Hepatocyte (in vitro differentiated cells): ENCODE measurements at regions not wholly inside any gene's neighbourhood (a gene's known extent, or its start where the extent isn't known, plus 50 kb on each side); places are given as distances from the start of the nearest gene placed in this dataset.

Experiments used
- EZH2 ChIP-seq: fragments of 200-600 bp; sonication (generic); IDR thresholded peaks from 2 replicates; pipeline ENCODE4 v1.6.1; 2016; ENCODE audit warnings: antibody characterized with exemption, mild to moderate bottlenecking, borderline replicate concordance
- TF ChIP-seq, protein P1 (sequence below): fragments of 200-600 bp; sonication (generic); IDR thresholded peaks from 2 replicates; pipeline ENCODE4 v1.5.1; 2016; ENCODE audit warnings: antibody characterized with exemption, mild to moderate bottlenecking; ENCODE audit not compliant: poor library complexity

DNA sequence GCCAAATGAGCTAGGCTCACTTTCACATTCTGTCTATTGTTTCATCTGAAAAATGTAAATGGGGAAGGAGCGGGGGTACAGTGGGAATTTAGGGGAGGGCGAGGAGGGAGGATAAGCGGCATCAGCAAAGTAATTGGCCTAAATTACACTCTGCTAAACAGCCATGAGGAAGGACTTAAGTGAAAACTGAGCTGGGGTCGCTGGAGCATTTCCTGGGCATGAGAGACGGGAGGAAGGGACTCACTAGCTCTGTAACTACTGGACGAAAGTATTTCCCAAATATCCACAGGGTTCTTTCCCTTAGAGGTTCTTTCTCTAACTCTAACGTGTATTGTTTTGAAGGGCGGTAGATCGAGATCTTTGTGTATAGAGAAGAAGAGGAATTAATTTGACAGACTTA lies 418.0 kb downstream of the SOX2 start:
- TF ChIP-seq, protein P1, sequence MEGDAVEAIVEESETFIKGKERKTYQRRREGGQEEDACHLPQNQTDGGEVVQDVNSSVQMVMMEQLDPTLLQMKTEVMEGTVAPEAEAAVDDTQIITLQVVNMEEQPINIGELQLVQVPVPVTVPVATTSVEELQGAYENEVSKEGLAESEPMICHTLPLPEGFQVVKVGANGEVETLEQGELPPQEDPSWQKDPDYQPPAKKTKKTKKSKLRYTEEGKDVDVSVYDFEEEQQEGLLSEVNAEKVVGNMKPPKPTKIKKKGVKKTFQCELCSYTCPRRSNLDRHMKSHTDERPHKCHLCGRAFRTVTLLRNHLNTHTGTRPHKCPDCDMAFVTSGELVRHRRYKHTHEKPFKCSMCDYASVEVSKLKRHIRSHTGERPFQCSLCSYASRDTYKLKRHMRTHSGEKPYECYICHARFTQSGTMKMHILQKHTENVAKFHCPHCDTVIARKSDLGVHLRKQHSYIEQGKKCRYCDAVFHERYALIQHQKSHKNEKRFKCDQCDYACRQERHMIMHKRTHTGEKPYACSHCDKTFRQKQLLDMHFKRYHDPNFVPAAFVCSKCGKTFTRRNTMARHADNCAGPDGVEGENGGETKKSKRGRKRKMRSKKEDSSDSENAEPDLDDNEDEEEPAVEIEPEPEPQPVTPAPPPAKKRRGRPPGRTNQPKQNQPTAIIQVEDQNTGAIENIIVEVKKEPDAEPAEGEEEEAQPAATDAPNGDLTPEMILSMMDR: no peak
- TF ChIP-seq EZH2: no peak
